Astrocyte (in vitro differentiated cells and primary cell): ENCODE measurements at regions not wholly inside any gene's neighbourhood (a gene's known extent, or its start where the extent isn't known, plus 50 kb on each side); places are given as distances from the start of the nearest gene placed in this dataset.
"Not testable (repeated sequence)": the region's sequence is repeated elsewhere in the genome, so short reads cannot be mapped to it uniquely, and the experiment has no call there.

Experiments used
- CTCF ChIP-seq: IDR thresholded peaks from 2 replicates; pipeline ENCODE4 v1.5.1; 2011; ENCODE audit warnings: low read depth, mild to moderate bottlenecking, inconsistent platforms, low read length, moderate library complexity; ENCODE audit not compliant: insufficient read depth
- EZH2 ChIP-seq: IDR thresholded peaks from 2 replicates; pipeline ENCODE4 v1.6.1; 2012; ENCODE audit warnings: mild to moderate bottlenecking, low read length, inconsistent platforms; ENCODE audit not compliant: insufficient read depth

- not testable (repeated sequence) for TF ChIP-seq EZH2, CTCF
Observed at GRCh38 chr1:243055091-243055490, 200.0 kb downstream of the CEP170 start.
